LNCaP clone FGC (cell line): ENCODE measurements at regions not wholly inside any gene's neighbourhood (a gene's known extent, or its start where the extent isn't known, plus 50 kb on each side); places are given as distances from the start of the nearest gene placed in this dataset.

Source experiments
- DNase-seq: peaks from one replicate; pipeline ENCODE4 v3.0.0-alpha.2; 2011; ENCODE audit warnings: low read depth
- H3K4me3 ChIP-seq: 2 replicates; pipeline ENCODE4 v1.5.1; 2011; ENCODE audit warnings: mild to moderate bottlenecking, low read depth, low read length, control low read depth
- CTCF ChIP-seq: IDR thresholded peaks from 2 replicates; pipeline ENCODE4 v1.5.1; 2012; ENCODE audit warnings: mild to moderate bottlenecking; ENCODE audit not compliant: control insufficient read depth, insufficient read depth; ENCODE audit errors: extremely low read depth

GRCh38 chr3:29203851-29204250 lies 77.0 kb upstream of the RBMS3 start:
- no peak for TF ChIP-seq CTCF
- no peak for DNase-seq
- no peak overlapping the region for H3K4me3 ChIP-seq

GRCh38 chr3:29207427-29207826 lies 73.4 kb upstream of the RBMS3 start:
- no peak for TF ChIP-seq CTCF
- no peak overlapping the region for H3K4me3 ChIP-seq
- no peak for DNase-seq

- H3K4me3 ChIP-seq = no peak overlapping the region
- no peak for DNase-seq
- no peak for TF ChIP-seq CTCF
Measured at GRCh38 chr3:29212789-29213433, 68.0 kb upstream of the RBMS3 start.

- TF ChIP-seq CTCF = no peak
- H3K4me3 ChIP-seq = no peak overlapping the region
- no peak for DNase-seq
Measured at GRCh38 chr3:29214009-29214658, 66.7 kb upstream of the RBMS3 start.

- no peak overlapping the region for H3K4me3 ChIP-seq
- DNase-seq = no peak
- no peak for TF ChIP-seq CTCF
Measured at GRCh38 chr3:29215948-29216347, 64.9 kb upstream of the RBMS3 start.

GRCh38 chr3:29226706-29227105 lies 54.2 kb upstream of the RBMS3 start:
- no peak overlapping the region for H3K4me3 ChIP-seq
- no peak for TF ChIP-seq CTCF
- DNase-seq = no peak

GRCh38 chr3:29227307-29227706 lies 53.6 kb upstream of the RBMS3 start:
- no peak for TF ChIP-seq CTCF
- no peak overlapping the region for H3K4me3 ChIP-seq
- DNase-seq = peak; percentile 17
